ENCODE measurements at regions not wholly inside any gene's neighbourhood (a gene's known extent, or its start where the extent isn't known, plus 50 kb on each side); places are given as distances from the start of the nearest gene placed in this dataset.

GRCh38 chr18:38940863-38941531, 1375.4 kb upstream of the CELF4 start (continued):
- TF ChIP-seq HNF4G (IDR thresholded peaks at IDR 0.05): no peak
- TF ChIP-seq, protein P1, sequence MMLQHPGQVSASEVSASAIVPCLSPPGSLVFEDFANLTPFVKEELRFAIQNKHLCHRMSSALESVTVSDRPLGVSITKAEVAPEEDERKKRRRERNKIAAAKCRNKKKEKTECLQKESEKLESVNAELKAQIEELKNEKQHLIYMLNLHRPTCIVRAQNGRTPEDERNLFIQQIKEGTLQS (IDR thresholded peaks at IDR 0.05): peak; percentile 92
- TF ChIP-seq FOXA2 (IDR thresholded peaks at IDR 0.05): peak; percentile 28
- TF ChIP-seq HNF4A (conservative IDR thresholded peaks at IDR 0.05): peak; percentile 45 to 70

DNA sequence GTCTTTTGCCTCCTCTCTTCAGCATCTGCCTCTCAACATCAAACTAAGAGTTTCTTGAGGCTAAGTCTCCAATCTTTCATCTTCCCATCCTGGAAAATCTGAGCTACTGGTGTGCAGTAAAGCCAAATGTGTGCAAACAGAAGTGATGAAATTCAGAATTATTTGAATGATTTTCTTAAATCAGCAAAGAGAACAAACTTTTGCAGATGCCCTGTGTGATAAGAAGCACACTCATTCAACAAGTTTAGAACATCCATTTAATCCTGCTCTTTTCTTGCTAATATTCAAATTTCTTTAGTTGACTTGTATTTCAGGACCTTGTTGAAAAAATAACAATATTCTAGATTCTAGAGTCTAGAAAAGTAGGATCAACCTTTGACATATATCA, 1374.9 kb upstream of the CELF4 start:
- peak overlapping the region; percentile 59 to 68 for H3K27ac ChIP-seq (ENCODE audit: low read depth in 1 of 2, low read length in 2 of 2)
- TF ChIP-seq HNF4A (conservative IDR thresholded peaks at IDR 0.05): no peak
- TF ChIP-seq, protein P2, sequence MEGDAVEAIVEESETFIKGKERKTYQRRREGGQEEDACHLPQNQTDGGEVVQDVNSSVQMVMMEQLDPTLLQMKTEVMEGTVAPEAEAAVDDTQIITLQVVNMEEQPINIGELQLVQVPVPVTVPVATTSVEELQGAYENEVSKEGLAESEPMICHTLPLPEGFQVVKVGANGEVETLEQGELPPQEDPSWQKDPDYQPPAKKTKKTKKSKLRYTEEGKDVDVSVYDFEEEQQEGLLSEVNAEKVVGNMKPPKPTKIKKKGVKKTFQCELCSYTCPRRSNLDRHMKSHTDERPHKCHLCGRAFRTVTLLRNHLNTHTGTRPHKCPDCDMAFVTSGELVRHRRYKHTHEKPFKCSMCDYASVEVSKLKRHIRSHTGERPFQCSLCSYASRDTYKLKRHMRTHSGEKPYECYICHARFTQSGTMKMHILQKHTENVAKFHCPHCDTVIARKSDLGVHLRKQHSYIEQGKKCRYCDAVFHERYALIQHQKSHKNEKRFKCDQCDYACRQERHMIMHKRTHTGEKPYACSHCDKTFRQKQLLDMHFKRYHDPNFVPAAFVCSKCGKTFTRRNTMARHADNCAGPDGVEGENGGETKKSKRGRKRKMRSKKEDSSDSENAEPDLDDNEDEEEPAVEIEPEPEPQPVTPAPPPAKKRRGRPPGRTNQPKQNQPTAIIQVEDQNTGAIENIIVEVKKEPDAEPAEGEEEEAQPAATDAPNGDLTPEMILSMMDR (IDR thresholded peaks at IDR 0.05; ENCODE audit: low read depth, low read length, missing input control): no peak
- TF ChIP-seq EGR1 (IDR thresholded peaks at IDR 0.05; ENCODE audit: low read depth in 2 of 2): no peak
- TF ChIP-seq, protein P3, sequence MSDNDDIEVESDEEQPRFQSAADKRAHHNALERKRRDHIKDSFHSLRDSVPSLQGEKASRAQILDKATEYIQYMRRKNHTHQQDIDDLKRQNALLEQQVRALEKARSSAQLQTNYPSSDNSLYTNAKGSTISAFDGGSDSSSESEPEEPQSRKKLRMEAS (IDR thresholded peaks at IDR 0.05): no peak
- TF ChIP-seq, protein P1 (IDR thresholded peaks at IDR 0.05): no peak
- no peak for TF ChIP-seq HNF4G (IDR thresholded peaks at IDR 0.05)
- no peak for TF ChIP-seq TAF1 (conservative IDR thresholded peaks at IDR 0.05)
- TF ChIP-seq YY1 (IDR thresholded peaks at IDR 0.05): no peak
- no peak for TF ChIP-seq FOXA2 (IDR thresholded peaks at IDR 0.05)
- TF ChIP-seq SP1 (IDR thresholded peaks at IDR 0.05): no peak
- TF ChIP-seq FOXA1 (IDR thresholded peaks at IDR 0.05): no peak
- TF ChIP-seq NR2F2 (IDR thresholded peaks at IDR 0.05): no peak
- TF ChIP-seq RAD21 (IDR thresholded peaks at IDR 0.05): no peak
- no peak for TF ChIP-seq GABPA (IDR thresholded peaks at IDR 0.05 in 1 of 2, conservative IDR thresholded peaks at IDR 0.05 in 1 of 2)
- TF ChIP-seq, protein P4, sequence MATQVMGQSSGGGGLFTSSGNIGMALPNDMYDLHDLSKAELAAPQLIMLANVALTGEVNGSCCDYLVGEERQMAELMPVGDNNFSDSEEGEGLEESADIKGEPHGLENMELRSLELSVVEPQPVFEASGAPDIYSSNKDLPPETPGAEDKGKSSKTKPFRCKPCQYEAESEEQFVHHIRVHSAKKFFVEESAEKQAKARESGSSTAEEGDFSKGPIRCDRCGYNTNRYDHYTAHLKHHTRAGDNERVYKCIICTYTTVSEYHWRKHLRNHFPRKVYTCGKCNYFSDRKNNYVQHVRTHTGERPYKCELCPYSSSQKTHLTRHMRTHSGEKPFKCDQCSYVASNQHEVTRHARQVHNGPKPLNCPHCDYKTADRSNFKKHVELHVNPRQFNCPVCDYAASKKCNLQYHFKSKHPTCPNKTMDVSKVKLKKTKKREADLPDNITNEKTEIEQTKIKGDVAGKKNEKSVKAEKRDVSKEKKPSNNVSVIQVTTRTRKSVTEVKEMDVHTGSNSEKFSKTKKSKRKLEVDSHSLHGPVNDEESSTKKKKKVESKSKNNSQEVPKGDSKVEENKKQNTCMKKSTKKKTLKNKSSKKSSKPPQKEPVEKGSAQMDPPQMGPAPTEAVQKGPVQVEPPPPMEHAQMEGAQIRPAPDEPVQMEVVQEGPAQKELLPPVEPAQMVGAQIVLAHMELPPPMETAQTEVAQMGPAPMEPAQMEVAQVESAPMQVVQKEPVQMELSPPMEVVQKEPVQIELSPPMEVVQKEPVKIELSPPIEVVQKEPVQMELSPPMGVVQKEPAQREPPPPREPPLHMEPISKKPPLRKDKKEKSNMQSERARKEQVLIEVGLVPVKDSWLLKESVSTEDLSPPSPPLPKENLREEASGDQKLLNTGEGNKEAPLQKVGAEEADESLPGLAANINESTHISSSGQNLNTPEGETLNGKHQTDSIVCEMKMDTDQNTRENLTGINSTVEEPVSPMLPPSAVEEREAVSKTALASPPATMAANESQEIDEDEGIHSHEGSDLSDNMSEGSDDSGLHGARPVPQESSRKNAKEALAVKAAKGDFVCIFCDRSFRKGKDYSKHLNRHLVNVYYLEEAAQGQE (IDR thresholded peaks at IDR 0.05): no peak
- no peaks in the 10 kb centered on the region for H3K36me3 ChIP-seq (ENCODE audit: control insufficient read depth in 4 of 4, insufficient read depth in 3 of 4, low read depth in 1 of 4, low read length in 3 of 4)
- no peak for DNase-seq (ENCODE audit: low spot score)
- H3K9ac ChIP-seq (ENCODE audit: low read depth in 1 of 2, low read length in 2 of 2): no peak overlapping the region
- H3K4me1 ChIP-seq (ENCODE audit: control insufficient read depth in 4 of 4, insufficient read depth in 4 of 4, low read length in 3 of 4): peaks cover 0 to 5% (median 2%) of the 10 kb centered on the region in 4 donors
- no peaks in the 10 kb centered on the region for H3K27me3 ChIP-seq (ENCODE audit: control insufficient read depth in 4 of 4, insufficient read depth in 4 of 4, low read length in 3 of 4)
- no peak overlapping the region for H3K4me3 ChIP-seq (ENCODE audit: low read depth in 1 of 3, low read length in 3 of 3)
- peaks cover 0 to 3% (median 0%) of the 10 kb centered on the region in 4 donors for H3K9me3 ChIP-seq (ENCODE audit: control insufficient read depth in 4 of 4, low read length in 3 of 4)

Data from liver (tissue), 7 donors.